Endothelial cell of umbilical vein (primary cell): ENCODE measurements at regions not wholly inside any gene's neighbourhood (a gene's known extent, or its start where the extent isn't known, plus 50 kb on each side); places are given as distances from the start of the nearest gene placed in this dataset.

ENCODE experiments used
- BruUV-seq: library from RNA; stranded (reverse); fragments of 400-500 nt; replicated peaks from 2 replicates; lab custom pipeline; 2021; lab: Mats Ljungman, UMichigan
- CTCF ChIA-PET: fragments of 300-600, 350-600 bp; sonication (Branson Sonifier 250); formaldehyde crosslinking; loops from one replicate; lab custom pipeline; 2021; ENCODE audit warnings: antibody characterized with exemption, inconsistent platforms; lab: Charles Lee
- POLR2A ChIA-PET: fragments of 300-600, 350-600 bp; sonication (Branson Sonifier 250); formaldehyde crosslinking; loops from one replicate; lab custom pipeline; 2021; ENCODE audit warnings: antibody characterized with exemption, inconsistent platforms; lab: Charles Lee
- DNase-seq: peaks from one replicate; pipeline ENCODE4 v3.0.0-alpha.2; 2011; ENCODE audit warnings: low read depth, low spot score
- FAIRE-seq: peaks from 2 replicates; lab custom pipeline; 2011; peaks lifted over from hg19 to GRCh38; lab: Jason Lieb, UNC
- H2AFZ ChIP-seq: 2 replicates; pipeline ENCODE4 v1.6.0; 2012; ENCODE audit warnings: low read depth, low read length, control low read depth, inconsistent platforms
- H3K27ac ChIP-seq: 2 replicates; pipeline ENCODE4 v1.5.1; 2011; ENCODE audit warnings: low read depth, mild to moderate bottlenecking, control low read depth, low read length, moderate library complexity; ENCODE audit not compliant: insufficient read depth
- H3K27me3 ChIP-seq, 2 experiments: 2 replicates each; pipeline versions ENCODE4 v1.6.0 to v1.6.1; 2011; ENCODE audit warnings: low read length in 2 of 2, mixed read lengths in 1 of 2; ENCODE audit not compliant: control insufficient read depth in 2 of 2, insufficient read depth in 2 of 2
- H3K36me3 ChIP-seq, 2 experiments: 2 replicates in 1 of 2; 3 replicates in 1 of 2; pipeline ENCODE4 v1.5.1; 2011; ENCODE audit warnings: low read length in 2 of 2, mild to moderate bottlenecking in 1 of 2, moderate library complexity in 1 of 2; ENCODE audit not compliant: control insufficient read depth in 2 of 2, insufficient read depth in 2 of 2; ENCODE audit errors: extremely low read depth in 1 of 2
- H3K4me1 ChIP-seq: 3 replicates; pipeline ENCODE4 v1.5.1; 2011; ENCODE audit warnings: mild to moderate bottlenecking, low read length; ENCODE audit not compliant: control insufficient read depth, insufficient read depth; ENCODE audit errors: extremely low read depth
- H3K4me2 ChIP-seq: 2 replicates; pipeline ENCODE4 v1.6.1; 2011; ENCODE audit warnings: low read length, control low read depth, mixed read lengths; ENCODE audit not compliant: insufficient read depth
- H3K4me3 ChIP-seq, 3 experiments: fragments of 200-600 bp in 1 of 3; sonication (generic), shearing (Covaris generic) in 1 of 3; replicated peaks in 1 of 3; 2 replicates each; pipeline ENCODE4 v1.5.1; 2011 to 2016; ENCODE audit warnings: control low read depth in 3 of 3, low read length in 3 of 3, mild to moderate bottlenecking in 2 of 3, inconsistent platforms in 1 of 3, low read depth in 1 of 3, moderate library complexity in 1 of 3; ENCODE audit not compliant: insufficient read depth in 1 of 3
- H3K79me2 ChIP-seq: 2 replicates; pipeline ENCODE4 v1.6.0; 2012; ENCODE audit warnings: low read length, inconsistent platforms; ENCODE audit not compliant: control insufficient read depth, insufficient read depth
- H3K9ac ChIP-seq: replicated peaks from 2 replicates; pipeline ENCODE3; 2011; ENCODE audit warnings: low read length, control low read depth; ENCODE audit not compliant: insufficient read depth; ENCODE audit errors: extremely low read depth
- H3K9me1 ChIP-seq: replicated peaks from 3 replicates; pipeline ENCODE4 v1.6.0; 2011; ENCODE audit warnings: mild to moderate bottlenecking, low read length; ENCODE audit not compliant: control insufficient read depth, insufficient read depth; ENCODE audit errors: extremely low read depth
- H3K9me3 ChIP-seq: replicated peaks from 2 replicates; pipeline ENCODE4 v1.5.1; 2012; ENCODE audit warnings: low read length, inconsistent platforms; ENCODE audit not compliant: control insufficient read depth, insufficient read depth
- H4K20me1 ChIP-seq: replicated peaks from 2 replicates; pipeline ENCODE3; 2011; ENCODE audit warnings: mild to moderate bottlenecking, low read length; ENCODE audit not compliant: control insufficient read depth, insufficient read depth; ENCODE audit errors: extremely low read depth
- EZH2 ChIP-seq: IDR thresholded peaks from 2 replicates; pipeline ENCODE4 v1.6.1; 2012; ENCODE audit warnings: borderline replicate concordance, low read depth, mild to moderate bottlenecking, moderate library complexity, low read length, inconsistent platforms; ENCODE audit not compliant: severe bottlenecking
- FOS ChIP-seq: IDR thresholded peaks from 2 replicates; pipeline ENCODE4 v1.6.1; 2011; ENCODE audit warnings: mild to moderate bottlenecking, low read length, moderate library complexity, borderline replicate concordance; ENCODE audit not compliant: insufficient read depth
- GATA2 ChIP-seq: IDR thresholded peaks from 2 replicates; pipeline ENCODE4 v1.7.0; 2011; ENCODE audit warnings: low read depth, mild to moderate bottlenecking, moderate library complexity, mixed read lengths, low read length; ENCODE audit not compliant: insufficient read length, insufficient read depth
- JUN ChIP-seq: IDR thresholded peaks from 2 replicates; pipeline ENCODE4 v1.6.1; 2011; ENCODE audit warnings: borderline replicate concordance, low read depth; ENCODE audit not compliant: insufficient read length, insufficient read depth
- MAX ChIP-seq: IDR thresholded peaks from 2 replicates; pipeline ENCODE4 v1.6.1; 2011; ENCODE audit not compliant: insufficient read depth, insufficient read length
- MYC ChIP-seq: IDR thresholded peaks from one replicate; pipeline ENCODE4 v1.6.1; 2011; ENCODE audit warnings: mild to moderate bottlenecking, low read depth, low read length
- POLR2A ChIP-seq: IDR thresholded peaks from 2 replicates; pipeline ENCODE4 v1.6.1; 2012; ENCODE audit warnings: low read depth, mild to moderate bottlenecking, control low read depth, low read length
- POLR2AphosphoS5 ChIP-seq: IDR thresholded peaks from 2 replicates; pipeline ENCODE4 v1.6.1; 2012; ENCODE audit warnings: low read depth, mild to moderate bottlenecking, control low read depth, low read length, moderate library complexity; ENCODE audit not compliant: insufficient read depth
- dilution Hi-C: fragments of 300-500 bp; cut with MboI; formaldehyde crosslinking; loops from one replicate; pipeline ENCODE4 v1.15.0; 2019; ENCODE audit warnings: low sequenced_read_pairs; ENCODE audit not compliant: extremely low pct_ligation_motif_present
- intact Hi-C: fragments of 100-400 bp; cut with micrococcal nuclease; formaldehyde crosslinking; loops from one replicate; pipeline ENCODE4 v1.10.0; 2022
- TF ChIP-seq, protein P1 (sequence below), 2 donors: IDR thresholded peaks; 1 replicate in 1 of 2; 2 replicates in 1 of 2; pipeline ENCODE4 v1.5.1; 2011; ENCODE audit warnings: low read length in 2 of 2, mild to moderate bottlenecking in 2 of 2, moderate library complexity in 2 of 2, control low read depth in 1 of 2, inconsistent platforms in 1 of 2, low read depth in 1 of 2; ENCODE audit not compliant: insufficient read depth in 1 of 2; ENCODE audit errors: extremely low read depth in 1 of 2

DNA sequence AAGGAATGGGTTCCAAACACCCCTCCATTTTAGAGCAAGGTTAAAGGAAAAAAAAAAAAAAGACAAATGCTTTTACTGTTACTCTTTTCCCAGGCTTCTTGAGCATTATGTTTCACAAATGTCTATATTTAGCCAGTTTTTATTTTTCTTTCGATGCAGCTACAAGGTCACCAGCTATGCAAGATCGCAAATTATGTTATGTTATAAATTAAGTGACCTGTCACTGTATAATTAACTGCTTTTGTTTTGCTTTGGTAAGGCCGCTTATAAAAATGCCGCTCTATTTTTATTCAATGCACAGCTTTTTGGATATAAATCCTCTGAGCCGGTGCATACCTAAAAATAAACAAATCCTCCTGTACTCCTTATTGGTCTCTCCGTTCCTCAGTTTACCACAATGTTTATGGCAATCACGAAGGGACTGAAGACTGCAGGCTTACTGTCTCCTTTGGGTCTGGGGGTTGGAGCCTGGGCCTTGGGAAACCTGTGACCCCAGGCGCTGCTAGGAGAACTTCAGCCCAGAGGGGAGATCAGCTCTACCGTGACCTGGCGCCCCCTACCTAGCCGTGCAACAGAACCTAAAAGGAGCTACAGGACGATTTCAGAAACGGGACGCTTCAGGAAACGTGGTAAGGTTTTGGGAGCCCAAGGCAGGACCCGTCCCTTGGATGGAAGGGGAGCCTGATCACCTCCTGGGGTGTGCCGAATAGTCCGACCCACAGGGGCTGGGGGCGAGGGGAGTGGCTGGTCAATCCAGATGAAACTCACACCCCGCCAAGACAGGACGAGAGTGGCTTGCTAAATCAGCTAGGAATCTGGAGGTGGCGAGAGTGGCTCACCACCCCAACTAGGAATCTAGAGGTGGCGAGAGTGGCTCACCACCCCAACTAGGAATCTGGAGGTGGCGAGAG is 101.2 kb upstream of the CD55 start:
- no peaks in the 10 kb centered on the region for H3K9me3 ChIP-seq
- no peak overlapping the region for H3K9ac ChIP-seq
- TF ChIP-seq EZH2 = no peak
- BruUV-seq = no TSS peak
- H3K36me3 ChIP-seq = no peaks in the 10 kb centered on the region
- CTCF ChIA-PET = interaction anchor here (0.8 to 1.0 kb wide), 2 partner anchors 10 to 21 kb away, joined by 3 read pairs; no protein-coding TSS in a partner anchor
- H3K79me2 ChIP-seq = no peaks in the 10 kb centered on the region
- no peaks in the 10 kb centered on the region for H4K20me1 ChIP-seq
- H2AFZ ChIP-seq = no peak overlapping the region
- POLR2A ChIA-PET = no interaction called here
- peaks cover 23% of the 10 kb centered on the region for H3K4me1 ChIP-seq
- FAIRE-seq = peak; percentile 47
- H3K27ac ChIP-seq = no peak overlapping the region
- dilution Hi-C loops = no loop called here
- H3K9me1 ChIP-seq = no peaks in the 10 kb centered on the region
- no peak overlapping the region for H3K4me2 ChIP-seq
- no peak for DNase-seq
- intact Hi-C loops = no loop called here
- no peaks in the 10 kb centered on the region for H3K27me3 ChIP-seq
- no peak overlapping the region for H3K4me3 ChIP-seq

GRCh38 chr1:207221934-207222351 is 99.5 kb upstream of the CD55 start:
- intact Hi-C loops (no loop called here), dilution Hi-C loops (no loop called here)
- Histone ChIP-seq H2AFZ (no peak overlapping the region), H3K9me1 (no peaks in the 10 kb centered on the region), H3K9me3 (no peaks in the 10 kb centered on the region), H3K27me3 (no peaks in the 10 kb centered on the region), H3K4me2 (no peak overlapping the region), H3K27ac (no peak overlapping the region), H3K4me1 (peaks cover 23% of the 10 kb centered on the region), H3K9ac (no peak overlapping the region), H3K79me2 (no peaks in the 10 kb centered on the region), H3K4me3 (no peak overlapping the region), H3K36me3 (no peaks in the 10 kb centered on the region), H4K20me1 (no peaks in the 10 kb centered on the region)
- ChIA-PET POLR2A (no interaction called here), CTCF (interaction anchor here (0.8 to 1.2 kb wide), 2 partner anchors 8 to 10 kb away, joined by 3 to 4 read pairs; no protein-coding TSS in a partner anchor)
- DNase-seq (no peak), FAIRE-seq (no peak)
- no TSS peak for BruUV-seq
- TF ChIP-seq MAX (no peak), EZH2 (no peak), POLR2AphosphoS5 (no peak), GATA2 (no peak), POLR2A (no peak), FOS (no peak), MYC (no peak), JUN (no peak)
- TF ChIP-seq, protein P1, sequence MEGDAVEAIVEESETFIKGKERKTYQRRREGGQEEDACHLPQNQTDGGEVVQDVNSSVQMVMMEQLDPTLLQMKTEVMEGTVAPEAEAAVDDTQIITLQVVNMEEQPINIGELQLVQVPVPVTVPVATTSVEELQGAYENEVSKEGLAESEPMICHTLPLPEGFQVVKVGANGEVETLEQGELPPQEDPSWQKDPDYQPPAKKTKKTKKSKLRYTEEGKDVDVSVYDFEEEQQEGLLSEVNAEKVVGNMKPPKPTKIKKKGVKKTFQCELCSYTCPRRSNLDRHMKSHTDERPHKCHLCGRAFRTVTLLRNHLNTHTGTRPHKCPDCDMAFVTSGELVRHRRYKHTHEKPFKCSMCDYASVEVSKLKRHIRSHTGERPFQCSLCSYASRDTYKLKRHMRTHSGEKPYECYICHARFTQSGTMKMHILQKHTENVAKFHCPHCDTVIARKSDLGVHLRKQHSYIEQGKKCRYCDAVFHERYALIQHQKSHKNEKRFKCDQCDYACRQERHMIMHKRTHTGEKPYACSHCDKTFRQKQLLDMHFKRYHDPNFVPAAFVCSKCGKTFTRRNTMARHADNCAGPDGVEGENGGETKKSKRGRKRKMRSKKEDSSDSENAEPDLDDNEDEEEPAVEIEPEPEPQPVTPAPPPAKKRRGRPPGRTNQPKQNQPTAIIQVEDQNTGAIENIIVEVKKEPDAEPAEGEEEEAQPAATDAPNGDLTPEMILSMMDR (IDR thresholded peaks at IDR 0.05; ENCODE audit: extremely low read depth in 1 of 2, insufficient read depth in 1 of 2, low read depth in 1 of 2, low read length in 2 of 2) = no peak
